GM23338 (cell line): ENCODE measurements at regions not wholly inside any gene's neighbourhood (a gene's known extent, or its start where the extent isn't known, plus 50 kb on each side); places are given as distances from the start of the nearest gene placed in this dataset.

Source experiments
- ATAC-seq: fragments of 200-7000 bp; cut with Tn5 transposase; 3 replicates; pipeline ENCODE4 v1.9.1; 2020
- DNase-seq: peaks from one replicate; pipeline ENCODE4 v3.0.0-alpha.2; 2015; ENCODE audit warnings: low spot score
- H2AFZ ChIP-seq: fragments of 200-600 bp; sonication (generic); 2 replicates; pipeline ENCODE4 v1.8.0; 2016; ENCODE audit warnings: antibody characterized with exemption, mild to moderate bottlenecking, moderate library complexity
- H3F3A ChIP-seq: fragments of 200-600 bp; sonication (generic); replicated peaks from 2 replicates; pipeline ENCODE4 v1.8.0; 2017; ENCODE audit warnings: antibody characterized with exemption, mixed run types, low read depth
- H3K27ac ChIP-seq: fragments of 200-600 bp; sonication (generic); 2 replicates; pipeline ENCODE4 v1.6.1; 2016; ENCODE audit warnings: low read depth
- H3K27me3 ChIP-seq: fragments of 200-600 bp; sonication (generic); 2 replicates; pipeline ENCODE4 v1.8.0; 2016; ENCODE audit warnings: mild to moderate bottlenecking, mixed run types, moderate library complexity; ENCODE audit not compliant: insufficient read depth
- H3K36me3 ChIP-seq: fragments of 200-600 bp; sonication (generic); 2 replicates; pipeline ENCODE4 v1.8.0; 2016; ENCODE audit warnings: mild to moderate bottlenecking; ENCODE audit not compliant: insufficient read depth
- H3K4me1 ChIP-seq: fragments of 200-600 bp; sonication (generic); 2 replicates; pipeline ENCODE4 v1.8.0; 2016; ENCODE audit warnings: mild to moderate bottlenecking, moderate library complexity; ENCODE audit not compliant: insufficient read depth
- H3K4me2 ChIP-seq: fragments of 200-600 bp; sonication (generic); 2 replicates; pipeline ENCODE4 v1.7.1; 2017; ENCODE audit warnings: mixed run types
- H3K4me3 ChIP-seq: fragments of 200-600 bp; sonication (generic); 2 replicates; pipeline ENCODE4 v1.6.1; 2016; ENCODE audit warnings: mixed run types
- H3K79me2 ChIP-seq: fragments of 200-600 bp; sonication (generic); replicated peaks from 2 replicates; pipeline ENCODE4 v1.8.0; 2017; ENCODE audit warnings: mild to moderate bottlenecking; ENCODE audit not compliant: insufficient read depth
- H3K9me2 ChIP-seq: fragments of 200-600 bp; sonication (generic); 2 replicates; pipeline ENCODE4 v1.8.0; 2017; ENCODE audit not compliant: insufficient read depth
- H4K20me1 ChIP-seq: fragments of 200-600 bp; sonication (generic); replicated peaks from 2 replicates; pipeline ENCODE4 v1.8.0; 2017; ENCODE audit warnings: mild to moderate bottlenecking; ENCODE audit not compliant: insufficient read depth
- H3K27ac Mint-ChIP-seq: 2 replicates; pipeline ENCODE4 v1.8.0; 2020; ENCODE audit warnings: inconsistent platforms, mild to moderate bottlenecking, moderate library complexity, mixed read lengths
- H3K27me3 Mint-ChIP-seq: 3 replicates; pipeline ENCODE4 v1.8.0; 2022; ENCODE audit warnings: low read depth, mild to moderate bottlenecking, moderate library complexity, mixed read lengths, inconsistent platforms; ENCODE audit not compliant: insufficient read depth, poor library complexity
- H3K36me3 Mint-ChIP-seq: 3 replicates; pipeline ENCODE4 v1.8.0; 2021; ENCODE audit warnings: low read depth, mild to moderate bottlenecking, inconsistent platforms, moderate library complexity, mixed read lengths
- H3K4me1 Mint-ChIP-seq: 3 replicates; pipeline ENCODE4 v1.8.0; 2020; ENCODE audit warnings: mild to moderate bottlenecking, inconsistent platforms, mixed read lengths
- H3K4me3 Mint-ChIP-seq: 3 replicates; pipeline ENCODE4 v1.8.0; 2021; ENCODE audit warnings: moderate library complexity, mild to moderate bottlenecking, inconsistent platforms, mixed read lengths
- H3K9me3 Mint-ChIP-seq: 3 replicates; pipeline ENCODE4 v1.8.0; 2020; ENCODE audit warnings: moderate library complexity, mild to moderate bottlenecking, inconsistent platforms, mixed read lengths
- CREB1 ChIP-seq: fragments of 250-450 bp; sonication (Bioruptor Pico); IDR thresholded peaks from 2 replicates; pipeline ENCODE4 v1.5.0; 2020; ENCODE audit warnings: low read depth, mild to moderate bottlenecking, moderate library complexity
- EZH2 ChIP-seq: fragments of 200-600 bp; sonication (generic); IDR thresholded peaks from one replicate; pipeline ENCODE4 v1.8.0; 2017; ENCODE audit warnings: antibody characterized with exemption, mild to moderate bottlenecking, low read depth; ENCODE audit not compliant: unreplicated experiment
- EZH2phosphoT487 ChIP-seq: fragments of 200-600 bp; sonication (generic); IDR thresholded peaks from one replicate; pipeline ENCODE4 v1.8.1; 2018; ENCODE audit warnings: antibody characterized with exemption; ENCODE audit not compliant: unreplicated experiment
- JUNB ChIP-seq: IDR thresholded peaks from one replicate; pipeline ENCODE4 v1.6.1; 2016; ENCODE audit warnings: antibody characterized with exemption; ENCODE audit not compliant: unreplicated experiment
- NANOG ChIP-seq: IDR thresholded peaks from 2 replicates; pipeline ENCODE4 v1.6.1; 2016; ENCODE audit warnings: antibody characterized with exemption, borderline replicate concordance
- POLR2AphosphoS5 ChIP-seq: IDR thresholded peaks from 2 replicates; pipeline ENCODE4 v1.6.1; 2016; ENCODE audit warnings: antibody characterized with exemption, low read depth
- STAT1 ChIP-seq: IDR thresholded peaks from one replicate; pipeline ENCODE4 v1.6.1; 2016; ENCODE audit warnings: antibody characterized with exemption; ENCODE audit not compliant: unreplicated experiment
- ZNF114 ChIP-seq: fragments of 250-450 bp; sonication (Bioruptor Pico); IDR thresholded peaks from 2 replicates; pipeline ENCODE4 v1.5.0; 2020; ENCODE audit warnings: mild to moderate bottlenecking, moderate library complexity
- ZNF331 ChIP-seq: fragments of 250-450 bp; sonication (Bioruptor Pico); IDR thresholded peaks from 2 replicates; pipeline ENCODE4 v1.5.0; 2020; ENCODE audit warnings: low read depth, mild to moderate bottlenecking, moderate library complexity
- TF ChIP-seq, protein P1 (sequence below): IDR thresholded peaks from 2 replicates; pipeline ENCODE4 v1.6.1; 2016; ENCODE audit warnings: antibody characterized with exemption
- TF ChIP-seq, protein P2 (sequence below): fragments of 250-450 bp; sonication (Bioruptor Pico); IDR thresholded peaks from 2 replicates; pipeline ENCODE4 v1.5.0; 2020; ENCODE audit warnings: mild to moderate bottlenecking, moderate library complexity
- TF ChIP-seq, protein P3 (sequence below): IDR thresholded peaks from one replicate; pipeline ENCODE4 v1.6.1; 2018; ENCODE audit warnings: antibody characterized with exemption; ENCODE audit not compliant: unreplicated experiment

GRCh38 chr2:34534761-34535160, 935.7 kb upstream of the FAM98A start:
- Mint-ChIP-seq H3K27me3 (no peaks in the 10 kb centered on the region), H3K36me3 (peaks cover 2% of the 10 kb centered on the region; the same call in 1 of the 3 replicates), H3K4me1 (no peaks in the 10 kb centered on the region), H3K9me3 (peaks cover 8% of the 10 kb centered on the region; the same call in 2 of the 3 replicates), H3K27ac (no peak overlapping the region), H3K4me3 (no peak overlapping the region)
- H3F3A ChIP-seq: no peaks in the 10 kb centered on the region
- no peak overlapping the region for H3K4me2 ChIP-seq
- DNase-seq: no peak
- H3K36me3 ChIP-seq: no peaks in the 10 kb centered on the region
- H3K4me3 ChIP-seq: no peak overlapping the region
- H4K20me1 ChIP-seq: no peaks in the 10 kb centered on the region
- no peak overlapping the region for H2AFZ ChIP-seq
- no peaks in the 10 kb centered on the region for H3K9me2 ChIP-seq
- H3K27ac ChIP-seq: no peak overlapping the region
- ATAC-seq: no peak
- H3K27me3 ChIP-seq: no peaks in the 10 kb centered on the region
- H3K4me1 ChIP-seq: no peaks in the 10 kb centered on the region
- TF ChIP-seq ZNF331 (no peak), CREB1 (CRISPR knock-in tag) (no peak), EZH2 (no peak), EZH2phosphoT487 (no peak), POLR2AphosphoS5 (no peak), NANOG (no peak), JUNB (no peak), ZNF114 (CRISPR knock-in tag) (no peak), STAT1 (no peak)
- TF ChIP-seq, protein P1, sequence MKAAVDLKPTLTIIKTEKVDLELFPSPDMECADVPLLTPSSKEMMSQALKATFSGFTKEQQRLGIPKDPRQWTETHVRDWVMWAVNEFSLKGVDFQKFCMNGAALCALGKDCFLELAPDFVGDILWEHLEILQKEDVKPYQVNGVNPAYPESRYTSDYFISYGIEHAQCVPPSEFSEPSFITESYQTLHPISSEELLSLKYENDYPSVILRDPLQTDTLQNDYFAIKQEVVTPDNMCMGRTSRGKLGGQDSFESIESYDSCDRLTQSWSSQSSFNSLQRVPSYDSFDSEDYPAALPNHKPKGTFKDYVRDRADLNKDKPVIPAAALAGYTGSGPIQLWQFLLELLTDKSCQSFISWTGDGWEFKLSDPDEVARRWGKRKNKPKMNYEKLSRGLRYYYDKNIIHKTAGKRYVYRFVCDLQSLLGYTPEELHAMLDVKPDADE: no peak
- TF ChIP-seq, protein P2, sequence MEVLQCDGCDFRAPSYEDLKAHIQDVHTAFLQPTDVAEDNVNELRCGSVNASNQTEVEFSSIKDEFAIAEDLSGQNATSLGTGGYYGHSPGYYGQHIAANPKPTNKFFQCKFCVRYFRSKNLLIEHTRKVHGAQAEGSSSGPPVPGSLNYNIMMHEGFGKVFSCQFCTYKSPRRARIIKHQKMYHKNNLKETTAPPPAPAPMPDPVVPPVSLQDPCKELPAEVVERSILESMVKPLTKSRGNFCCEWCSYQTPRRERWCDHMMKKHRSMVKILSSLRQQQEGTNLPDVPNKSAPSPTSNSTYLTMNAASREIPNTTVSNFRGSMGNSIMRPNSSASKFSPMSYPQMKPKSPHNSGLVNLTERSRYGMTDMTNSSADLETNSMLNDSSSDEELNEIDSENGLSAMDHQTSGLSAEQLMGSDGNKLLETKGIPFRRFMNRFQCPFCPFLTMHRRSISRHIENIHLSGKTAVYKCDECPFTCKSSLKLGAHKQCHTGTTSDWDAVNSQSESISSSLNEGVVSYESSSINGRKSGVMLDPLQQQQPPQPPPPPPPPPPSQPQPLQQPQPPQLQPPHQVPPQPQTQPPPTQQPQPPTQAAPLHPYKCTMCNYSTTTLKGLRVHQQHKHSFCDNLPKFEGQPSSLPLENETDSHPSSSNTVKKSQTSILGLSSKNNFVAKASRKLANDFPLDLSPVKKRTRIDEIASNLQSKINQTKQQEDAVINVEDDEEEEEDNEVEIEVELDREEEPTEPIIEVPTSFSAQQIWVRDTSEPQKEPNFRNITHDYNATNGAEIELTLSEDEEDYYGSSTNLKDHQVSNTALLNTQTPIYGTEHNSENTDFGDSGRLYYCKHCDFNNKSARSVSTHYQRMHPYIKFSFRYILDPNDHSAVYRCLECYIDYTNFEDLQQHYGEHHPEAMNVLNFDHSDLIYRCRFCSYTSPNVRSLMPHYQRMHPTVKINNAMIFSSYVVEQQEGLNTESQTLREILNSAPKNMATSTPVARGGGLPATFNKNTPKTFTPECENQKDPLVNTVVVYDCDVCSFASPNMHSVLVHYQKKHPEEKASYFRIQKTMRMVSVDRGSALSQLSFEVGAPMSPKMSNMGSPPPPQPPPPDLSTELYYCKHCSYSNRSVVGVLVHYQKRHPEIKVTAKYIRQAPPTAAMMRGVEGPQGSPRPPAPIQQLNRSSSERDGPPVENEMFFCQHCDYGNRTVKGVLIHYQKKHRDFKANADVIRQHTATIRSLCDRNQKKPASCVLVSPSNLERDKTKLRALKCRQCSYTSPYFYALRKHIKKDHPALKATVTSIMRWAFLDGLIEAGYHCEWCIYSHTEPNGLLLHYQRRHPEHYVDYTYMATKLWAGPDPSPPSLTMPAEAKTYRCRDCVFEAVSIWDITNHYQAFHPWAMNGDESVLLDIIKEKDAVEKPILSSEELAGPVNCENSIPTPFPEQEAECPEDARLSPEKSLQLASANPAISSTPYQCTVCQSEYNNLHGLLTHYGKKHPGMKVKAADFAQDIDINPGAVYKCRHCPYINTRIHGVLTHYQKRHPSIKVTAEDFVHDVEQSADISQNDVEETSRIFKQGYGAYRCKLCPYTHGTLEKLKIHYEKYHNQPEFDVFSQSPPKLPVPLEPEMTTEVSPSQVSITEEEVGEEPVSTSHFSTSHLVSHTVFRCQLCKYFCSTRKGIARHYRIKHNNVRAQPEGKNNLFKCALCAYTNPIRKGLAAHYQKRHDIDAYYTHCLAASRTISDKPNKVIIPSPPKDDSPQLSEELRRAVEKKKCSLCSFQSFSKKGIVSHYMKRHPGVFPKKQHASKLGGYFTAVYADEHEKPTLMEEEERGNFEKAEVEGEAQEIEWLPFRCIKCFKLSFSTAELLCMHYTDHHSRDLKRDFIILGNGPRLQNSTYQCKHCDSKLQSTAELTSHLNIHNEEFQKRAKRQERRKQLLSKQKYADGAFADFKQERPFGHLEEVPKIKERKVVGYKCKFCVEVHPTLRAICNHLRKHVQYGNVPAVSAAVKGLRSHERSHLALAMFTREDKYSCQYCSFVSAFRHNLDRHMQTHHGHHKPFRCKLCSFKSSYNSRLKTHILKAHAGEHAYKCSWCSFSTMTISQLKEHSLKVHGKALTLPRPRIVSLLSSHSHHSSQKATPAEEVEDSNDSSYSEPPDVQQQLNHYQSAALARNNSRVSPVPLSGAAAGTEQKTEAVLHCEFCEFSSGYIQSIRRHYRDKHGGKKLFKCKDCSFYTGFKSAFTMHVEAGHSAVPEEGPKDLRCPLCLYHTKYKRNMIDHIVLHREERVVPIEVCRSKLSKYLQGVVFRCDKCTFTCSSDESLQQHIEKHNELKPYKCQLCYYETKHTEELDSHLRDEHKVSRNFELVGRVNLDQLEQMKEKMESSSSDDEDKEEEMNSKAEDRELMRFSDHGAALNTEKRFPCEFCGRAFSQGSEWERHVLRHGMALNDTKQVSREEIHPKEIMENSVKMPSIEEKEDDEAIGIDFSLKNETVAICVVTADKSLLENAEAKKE (CRISPR knock-in tag): no peak
- TF ChIP-seq, protein P3, sequence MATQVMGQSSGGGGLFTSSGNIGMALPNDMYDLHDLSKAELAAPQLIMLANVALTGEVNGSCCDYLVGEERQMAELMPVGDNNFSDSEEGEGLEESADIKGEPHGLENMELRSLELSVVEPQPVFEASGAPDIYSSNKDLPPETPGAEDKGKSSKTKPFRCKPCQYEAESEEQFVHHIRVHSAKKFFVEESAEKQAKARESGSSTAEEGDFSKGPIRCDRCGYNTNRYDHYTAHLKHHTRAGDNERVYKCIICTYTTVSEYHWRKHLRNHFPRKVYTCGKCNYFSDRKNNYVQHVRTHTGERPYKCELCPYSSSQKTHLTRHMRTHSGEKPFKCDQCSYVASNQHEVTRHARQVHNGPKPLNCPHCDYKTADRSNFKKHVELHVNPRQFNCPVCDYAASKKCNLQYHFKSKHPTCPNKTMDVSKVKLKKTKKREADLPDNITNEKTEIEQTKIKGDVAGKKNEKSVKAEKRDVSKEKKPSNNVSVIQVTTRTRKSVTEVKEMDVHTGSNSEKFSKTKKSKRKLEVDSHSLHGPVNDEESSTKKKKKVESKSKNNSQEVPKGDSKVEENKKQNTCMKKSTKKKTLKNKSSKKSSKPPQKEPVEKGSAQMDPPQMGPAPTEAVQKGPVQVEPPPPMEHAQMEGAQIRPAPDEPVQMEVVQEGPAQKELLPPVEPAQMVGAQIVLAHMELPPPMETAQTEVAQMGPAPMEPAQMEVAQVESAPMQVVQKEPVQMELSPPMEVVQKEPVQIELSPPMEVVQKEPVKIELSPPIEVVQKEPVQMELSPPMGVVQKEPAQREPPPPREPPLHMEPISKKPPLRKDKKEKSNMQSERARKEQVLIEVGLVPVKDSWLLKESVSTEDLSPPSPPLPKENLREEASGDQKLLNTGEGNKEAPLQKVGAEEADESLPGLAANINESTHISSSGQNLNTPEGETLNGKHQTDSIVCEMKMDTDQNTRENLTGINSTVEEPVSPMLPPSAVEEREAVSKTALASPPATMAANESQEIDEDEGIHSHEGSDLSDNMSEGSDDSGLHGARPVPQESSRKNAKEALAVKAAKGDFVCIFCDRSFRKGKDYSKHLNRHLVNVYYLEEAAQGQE: no peak
- no peaks in the 10 kb centered on the region for H3K79me2 ChIP-seq
